Suprapubic skin (tissue), 3 donors: ENCODE measurements at regions not wholly inside any gene's neighbourhood (a gene's known extent, or its start where the extent isn't known, plus 50 kb on each side); places are given as distances from the start of the nearest gene placed in this dataset.

ENCODE experiments used
- EP300 ChIP-seq: sonication (generic); formaldehyde crosslinking; IDR thresholded peaks from one replicate; pipeline ENCODE4 v1.6.1; 2017; ENCODE audit warnings: antibody characterized with exemption
- POLR2A ChIP-seq, 2 donors: fragments of 450-650 bp; IDR thresholded peaks; one replicate each; pipeline ENCODE4 v1.6.1; 2017; ENCODE audit warnings: antibody characterized with exemption in 2 of 2, mild to moderate bottlenecking in 2 of 2, moderate library complexity in 2 of 2
- TF ChIP-seq, protein P1 (sequence below), 2 donors: fragments of 200-600 bp in 1 of 2; fragments of 450-650 bp in 1 of 2; sonication (generic) in 1 of 2; IDR thresholded peaks; one replicate each; pipeline ENCODE4 v1.5.1; 2016 to 2019; ENCODE audit warnings: antibody characterized with exemption in 2 of 2, mild to moderate bottlenecking in 1 of 2, moderate library complexity in 1 of 2

DNA sequence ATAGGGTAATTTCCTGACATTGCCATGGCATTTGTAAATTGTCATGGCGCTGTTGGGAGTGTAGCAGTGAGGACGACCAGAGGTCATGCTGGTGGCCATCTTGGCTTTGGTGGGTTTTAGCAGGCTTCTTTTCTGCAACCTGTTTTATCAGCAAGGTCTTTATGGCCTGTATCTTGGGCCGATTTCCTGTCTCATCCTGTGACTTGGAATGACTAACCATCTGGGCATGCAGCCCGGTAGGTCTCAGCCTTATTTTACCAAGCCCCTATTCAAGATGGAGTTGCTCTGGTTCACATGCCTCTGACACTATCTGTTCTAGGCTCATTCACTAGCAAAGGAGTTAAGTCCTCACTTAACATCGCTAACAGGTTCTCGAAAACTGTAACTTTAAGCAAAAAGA, 1374.2 kb downstream of the FAM181B start:
- TF ChIP-seq POLR2A (IDR thresholded peaks at IDR 0.05), result no peak
- TF ChIP-seq, protein P1, sequence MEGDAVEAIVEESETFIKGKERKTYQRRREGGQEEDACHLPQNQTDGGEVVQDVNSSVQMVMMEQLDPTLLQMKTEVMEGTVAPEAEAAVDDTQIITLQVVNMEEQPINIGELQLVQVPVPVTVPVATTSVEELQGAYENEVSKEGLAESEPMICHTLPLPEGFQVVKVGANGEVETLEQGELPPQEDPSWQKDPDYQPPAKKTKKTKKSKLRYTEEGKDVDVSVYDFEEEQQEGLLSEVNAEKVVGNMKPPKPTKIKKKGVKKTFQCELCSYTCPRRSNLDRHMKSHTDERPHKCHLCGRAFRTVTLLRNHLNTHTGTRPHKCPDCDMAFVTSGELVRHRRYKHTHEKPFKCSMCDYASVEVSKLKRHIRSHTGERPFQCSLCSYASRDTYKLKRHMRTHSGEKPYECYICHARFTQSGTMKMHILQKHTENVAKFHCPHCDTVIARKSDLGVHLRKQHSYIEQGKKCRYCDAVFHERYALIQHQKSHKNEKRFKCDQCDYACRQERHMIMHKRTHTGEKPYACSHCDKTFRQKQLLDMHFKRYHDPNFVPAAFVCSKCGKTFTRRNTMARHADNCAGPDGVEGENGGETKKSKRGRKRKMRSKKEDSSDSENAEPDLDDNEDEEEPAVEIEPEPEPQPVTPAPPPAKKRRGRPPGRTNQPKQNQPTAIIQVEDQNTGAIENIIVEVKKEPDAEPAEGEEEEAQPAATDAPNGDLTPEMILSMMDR (IDR thresholded peaks at IDR 0.05), result no peak
- TF ChIP-seq EP300, result no peak
